ENCODE measurements at regions not wholly inside any gene's neighbourhood (a gene's known extent, or its start where the extent isn't known, plus 50 kb on each side); places are given as distances from the start of the nearest gene placed in this dataset.

DNA sequence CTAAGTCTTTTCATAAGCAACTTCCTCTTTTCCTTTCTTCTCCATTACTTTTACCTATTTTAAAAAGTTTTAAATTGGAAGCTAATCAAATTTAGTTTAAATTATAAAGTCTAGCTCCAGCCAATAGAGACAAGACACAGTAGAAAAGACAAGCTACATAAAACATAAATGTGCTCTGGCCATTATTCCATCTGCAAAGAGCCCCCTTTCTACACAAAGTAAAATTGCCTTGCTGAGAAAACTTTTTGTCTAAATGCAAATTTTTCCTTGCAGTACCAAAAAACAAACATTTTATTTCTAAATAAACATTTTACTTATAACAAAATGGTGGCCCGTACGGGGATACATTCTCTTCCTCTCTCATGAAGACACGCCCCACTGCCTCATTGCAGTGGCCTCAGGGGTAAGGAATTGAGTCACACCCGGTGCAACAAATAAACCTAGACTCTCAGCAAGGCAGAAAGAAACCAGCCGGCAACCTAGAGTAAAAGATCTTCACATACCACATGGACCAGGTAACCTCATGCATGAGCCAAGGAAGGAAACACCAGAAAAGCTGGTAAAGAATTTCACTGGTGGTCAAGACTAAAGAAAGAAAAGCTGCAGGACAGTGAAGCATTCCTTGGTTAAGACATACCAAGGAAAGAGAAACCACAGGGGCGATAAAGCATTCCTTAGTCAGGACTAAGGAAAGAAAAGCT lies 71.6 kb upstream of the ZNF746 start:
- no peak for ATAC-seq (ENCODE audit: low FRiP score)
- TF ChIP-seq, protein P1, sequence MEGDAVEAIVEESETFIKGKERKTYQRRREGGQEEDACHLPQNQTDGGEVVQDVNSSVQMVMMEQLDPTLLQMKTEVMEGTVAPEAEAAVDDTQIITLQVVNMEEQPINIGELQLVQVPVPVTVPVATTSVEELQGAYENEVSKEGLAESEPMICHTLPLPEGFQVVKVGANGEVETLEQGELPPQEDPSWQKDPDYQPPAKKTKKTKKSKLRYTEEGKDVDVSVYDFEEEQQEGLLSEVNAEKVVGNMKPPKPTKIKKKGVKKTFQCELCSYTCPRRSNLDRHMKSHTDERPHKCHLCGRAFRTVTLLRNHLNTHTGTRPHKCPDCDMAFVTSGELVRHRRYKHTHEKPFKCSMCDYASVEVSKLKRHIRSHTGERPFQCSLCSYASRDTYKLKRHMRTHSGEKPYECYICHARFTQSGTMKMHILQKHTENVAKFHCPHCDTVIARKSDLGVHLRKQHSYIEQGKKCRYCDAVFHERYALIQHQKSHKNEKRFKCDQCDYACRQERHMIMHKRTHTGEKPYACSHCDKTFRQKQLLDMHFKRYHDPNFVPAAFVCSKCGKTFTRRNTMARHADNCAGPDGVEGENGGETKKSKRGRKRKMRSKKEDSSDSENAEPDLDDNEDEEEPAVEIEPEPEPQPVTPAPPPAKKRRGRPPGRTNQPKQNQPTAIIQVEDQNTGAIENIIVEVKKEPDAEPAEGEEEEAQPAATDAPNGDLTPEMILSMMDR (IDR thresholded peaks at IDR 0.05), result no peak
- no peak for DNase-seq (ENCODE audit: low spot score)

DNA sequence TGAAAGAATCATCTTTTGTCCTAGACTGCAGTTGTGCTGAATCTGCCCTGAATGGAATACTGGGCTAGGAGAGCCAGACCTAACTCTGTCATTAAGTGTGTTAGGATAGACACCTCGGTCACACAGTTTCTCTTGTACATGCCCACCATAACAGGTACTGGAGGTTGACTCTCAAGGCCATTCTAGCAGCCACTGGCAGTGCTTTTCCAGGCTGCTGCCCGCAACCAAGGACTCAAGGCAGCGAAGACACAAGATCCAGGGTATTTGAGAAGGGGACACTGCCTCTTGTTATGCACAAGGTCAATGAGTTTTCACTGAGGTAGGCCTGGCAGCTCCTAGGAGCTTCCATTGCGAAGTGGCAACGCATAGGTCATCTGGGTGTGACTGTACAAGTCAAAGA lies 70.6 kb upstream of the ZNF746 start:
- TF ChIP-seq, protein P1 (IDR thresholded peaks at IDR 0.05), result no peak
- DNase-seq (ENCODE audit: low spot score) (no peak), ATAC-seq (ENCODE audit: low FRiP score) (no peak)

DNA sequence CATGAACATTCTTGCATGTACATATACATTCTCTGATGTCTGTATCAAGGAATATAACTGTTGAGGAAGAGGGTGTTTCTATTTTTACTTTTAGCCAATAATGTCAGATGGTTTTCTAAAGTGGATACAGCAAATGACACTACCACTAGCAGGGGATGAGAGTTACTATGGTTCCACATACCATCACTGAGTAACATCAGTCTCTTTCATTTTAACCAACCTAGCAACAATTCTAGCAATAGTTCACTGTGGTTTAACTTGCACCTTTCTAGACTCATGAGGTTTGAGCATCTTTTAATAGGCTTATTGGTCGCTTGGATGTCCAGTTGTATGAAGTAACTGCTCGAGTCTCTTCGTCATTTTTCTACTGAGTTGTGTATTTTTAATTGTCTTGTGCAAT lies 68.5 kb upstream of the ZNF746 start:
- TF ChIP-seq, protein P1 (IDR thresholded peaks at IDR 0.05), result no peak
- ATAC-seq (ENCODE audit: low FRiP score) (no peak), DNase-seq (ENCODE audit: low spot score) (no peak)

DNA sequence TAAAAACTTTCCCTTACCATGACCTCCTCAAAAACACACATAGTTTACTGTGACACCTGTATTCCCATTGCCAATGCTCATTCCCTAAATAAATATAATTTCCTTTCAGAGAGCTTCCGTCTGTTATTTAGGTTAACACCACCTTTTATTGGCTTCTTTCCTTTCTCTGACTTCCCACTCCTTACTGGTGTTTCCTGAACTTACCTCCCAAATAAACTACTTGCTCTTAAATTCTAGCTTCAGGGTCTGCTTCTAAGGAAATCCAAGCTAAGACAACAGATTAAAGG lies 67.4 kb upstream of the ZNF746 start:
- DNase-seq (ENCODE audit: low spot score) (no peak), ATAC-seq (ENCODE audit: low FRiP score) (no peak)
- TF ChIP-seq, protein P1 (IDR thresholded peaks at IDR 0.05), result no peak

DNA sequence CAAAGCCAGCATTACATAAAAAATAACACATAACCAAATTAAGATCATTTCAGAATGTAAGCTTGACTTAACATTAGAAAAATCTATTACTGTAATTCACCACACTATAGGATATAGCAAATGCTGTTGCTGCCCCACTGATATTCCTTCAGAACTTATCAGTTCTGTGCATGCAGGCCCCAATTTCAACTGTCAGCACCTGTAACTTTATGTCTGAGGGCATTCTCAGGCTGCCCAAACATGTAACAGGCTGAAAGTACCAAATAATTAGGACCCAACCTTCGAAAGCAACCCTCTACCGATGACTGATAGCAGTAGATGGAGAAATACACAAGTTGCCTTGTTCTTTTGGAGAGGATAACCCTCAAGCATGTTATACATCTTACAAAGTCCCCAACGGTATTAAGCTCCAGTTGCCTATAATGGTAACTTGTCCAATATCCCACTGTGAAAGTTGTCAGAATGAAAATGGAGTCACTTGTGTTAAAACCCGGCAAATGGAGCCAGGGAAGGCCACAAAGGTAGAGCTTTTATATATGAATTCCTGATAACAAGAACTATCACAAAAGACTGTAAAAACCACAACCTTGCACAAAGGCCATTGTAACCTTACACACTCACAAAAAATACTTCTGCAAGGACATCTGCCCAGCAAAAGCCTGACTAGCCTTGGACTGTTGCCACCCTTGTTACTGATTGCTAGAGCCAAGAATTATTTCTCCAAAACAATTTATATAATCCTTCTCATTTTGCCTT lies 66.9 kb upstream of the ZNF746 start:
- ATAC-seq (ENCODE audit: low FRiP score), result no peak
- no peak for DNase-seq (ENCODE audit: low spot score)
- TF ChIP-seq, protein P1 (IDR thresholded peaks at IDR 0.05), result no peak

DNA sequence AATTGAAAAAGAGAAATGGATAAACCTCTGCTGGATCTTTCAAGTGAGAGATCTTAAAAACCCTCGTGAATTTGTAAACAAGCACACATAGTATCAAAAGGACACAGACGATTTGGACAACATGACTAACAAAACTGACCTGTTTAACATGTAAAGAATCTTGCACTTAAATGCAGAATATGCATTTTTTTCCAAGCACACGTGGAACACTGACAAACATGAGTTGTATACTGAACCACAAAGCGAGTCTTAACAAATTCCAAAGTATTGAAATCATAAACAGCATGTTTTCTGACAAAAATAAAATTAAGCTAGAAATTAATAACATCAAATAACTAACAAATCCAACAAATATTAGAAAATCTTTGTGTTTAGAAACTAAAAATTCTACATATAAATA lies 65.0 kb upstream of the ZNF746 start:
- TF ChIP-seq, protein P1 (IDR thresholded peaks at IDR 0.05), result no peak
- DNase-seq (ENCODE audit: low spot score), result no peak
- no peak for ATAC-seq (ENCODE audit: low FRiP score)

DNA sequence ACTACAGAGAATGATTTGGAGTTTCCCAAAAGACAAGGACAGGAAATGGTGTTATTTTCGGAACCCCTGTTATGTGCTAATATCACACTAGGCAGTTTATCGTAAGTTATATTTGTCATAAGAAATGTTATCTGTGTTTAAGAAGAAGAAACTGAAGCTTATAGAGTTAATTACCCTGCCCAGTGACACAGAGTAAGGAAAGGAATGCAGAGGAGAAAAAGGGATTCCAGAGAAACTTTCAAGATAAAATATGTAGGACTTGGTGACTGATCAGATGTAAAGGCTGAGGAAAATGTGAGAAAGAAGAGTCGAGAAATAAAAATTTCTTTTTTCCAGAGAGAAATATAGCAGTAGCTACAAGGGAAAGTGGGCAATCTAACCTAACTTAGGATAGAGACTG lies 63.5 kb upstream of the ZNF746 start:
- TF ChIP-seq, protein P1 (IDR thresholded peaks at IDR 0.05), result no peak
- DNase-seq (ENCODE audit: low spot score), result no peak

More for the DNA sequence above, 63.5 kb upstream of the ZNF746 start:
- no peak for ATAC-seq (ENCODE audit: low FRiP score)
